ENCODE measurements at regions not wholly inside any gene's neighbourhood (a gene's known extent, or its start where the extent isn't known, plus 50 kb on each side); places are given as distances from the start of the nearest gene placed in this dataset.
A peak's percentile ranks its signal among the peaks of the same experiment; 100 is the strongest.
"Not testable (repeated sequence)": the region's sequence is repeated elsewhere in the genome, so short reads cannot be mapped to it uniquely, and the experiment has no call there.

GRCh38 chr13:33547035-33547434 lies 261.5 kb upstream of the STARD13 start:
- DNase-seq (ENCODE audit: low read depth in 1 of 2, low spot score in 1 of 2) = no peak

GRCh38 chr13:33548069-33548468 lies 262.5 kb upstream of the STARD13 start:
- no peak for DNase-seq (ENCODE audit: low read depth in 1 of 2, low spot score in 1 of 2)

- DNase-seq (ENCODE audit: low read depth in 1 of 2, low spot score in 1 of 2) = no peak
Measured at GRCh38 chr13:33550276-33550675, 264.7 kb upstream of the STARD13 start.

- DNase-seq (ENCODE audit: low read depth in 1 of 2, low spot score in 1 of 2) = no peak
Measured at GRCh38 chr13:33550885-33551284, 265.3 kb upstream of the STARD13 start.

- DNase-seq (ENCODE audit: low read depth in 1 of 2, low spot score in 1 of 2) = no peak
Measured at GRCh38 chr13:33554919-33555791, 262.8 kb upstream of the RFC3 start.

- no peak for DNase-seq (ENCODE audit: low read depth in 1 of 2, low spot score in 1 of 2)
Measured at GRCh38 chr13:33556828-33557227, 261.1 kb upstream of the RFC3 start.

- DNase-seq (ENCODE audit: low read depth in 1 of 2, low spot score in 1 of 2) = no peak
Measured at GRCh38 chr13:33560726-33561125, 257.2 kb upstream of the RFC3 start.

GRCh38 chr13:33561627-33562026 lies 256.3 kb upstream of the RFC3 start:
- DNase-seq (ENCODE audit: low read depth in 1 of 2, low spot score in 1 of 2) = no peak

GRCh38 chr13:33571618-33572017 lies 246.3 kb upstream of the RFC3 start:
- no peak for DNase-seq (ENCODE audit: low read depth in 1 of 2, low spot score in 1 of 2)

GRCh38 chr13:33572322-33572721 lies 245.6 kb upstream of the RFC3 start:
- DNase-seq (ENCODE audit: low read depth in 1 of 2, low spot score in 1 of 2) = not testable (repeated sequence)

GRCh38 chr13:33575378-33575777 lies 242.6 kb upstream of the RFC3 start:
- no peak for DNase-seq (ENCODE audit: low read depth in 1 of 2, low spot score in 1 of 2)

- DNase-seq (ENCODE audit: low read depth in 1 of 2, low spot score in 1 of 2) = no peak
Measured at GRCh38 chr13:33577007-33577406, 240.9 kb upstream of the RFC3 start.

GRCh38 chr13:33578786-33579185 lies 239.2 kb upstream of the RFC3 start:
- DNase-seq (ENCODE audit: low read depth in 1 of 2, low spot score in 1 of 2) = no peak

GRCh38 chr13:33582121-33582520 lies 235.8 kb upstream of the RFC3 start:
- DNase-seq (ENCODE audit: low read depth in 1 of 2, low spot score in 1 of 2) = no peak

GRCh38 chr13:33583398-33583797 lies 234.6 kb upstream of the RFC3 start:
- no peak for DNase-seq (ENCODE audit: low read depth in 1 of 2, low spot score in 1 of 2)

- no peak for DNase-seq (ENCODE audit: low read depth in 1 of 2, low spot score in 1 of 2)
Measured at GRCh38 chr13:33590936-33591335, 227.0 kb upstream of the RFC3 start.

GRCh38 chr13:33606692-33607091 lies 211.3 kb upstream of the RFC3 start:
- no peak for DNase-seq (ENCODE audit: low read depth in 1 of 2, low spot score in 1 of 2)

- DNase-seq (ENCODE audit: low read depth in 1 of 2, low spot score in 1 of 2) = peak; percentile 22 to 35
Measured at GRCh38 chr13:33610438-33611120, 207.4 kb upstream of the RFC3 start.

GRCh38 chr13:33611121-33611805 lies 206.7 kb upstream of the RFC3 start:
- no peak for DNase-seq (ENCODE audit: low read depth in 1 of 2, low spot score in 1 of 2)

GRCh38 chr13:33612641-33613638 lies 205.0 kb upstream of the RFC3 start:
- DNase-seq (ENCODE audit: low read depth in 1 of 2, low spot score in 1 of 2) = no peak

- DNase-seq (ENCODE audit: low read depth in 1 of 2, low spot score in 1 of 2) = no peak
Measured at GRCh38 chr13:33615436-33615835, 202.5 kb upstream of the RFC3 start.
